ENCODE measurements at regions not wholly inside any gene's neighbourhood (a gene's known extent, or its start where the extent isn't known, plus 50 kb on each side); places are given as distances from the start of the nearest gene placed in this dataset.

DNA sequence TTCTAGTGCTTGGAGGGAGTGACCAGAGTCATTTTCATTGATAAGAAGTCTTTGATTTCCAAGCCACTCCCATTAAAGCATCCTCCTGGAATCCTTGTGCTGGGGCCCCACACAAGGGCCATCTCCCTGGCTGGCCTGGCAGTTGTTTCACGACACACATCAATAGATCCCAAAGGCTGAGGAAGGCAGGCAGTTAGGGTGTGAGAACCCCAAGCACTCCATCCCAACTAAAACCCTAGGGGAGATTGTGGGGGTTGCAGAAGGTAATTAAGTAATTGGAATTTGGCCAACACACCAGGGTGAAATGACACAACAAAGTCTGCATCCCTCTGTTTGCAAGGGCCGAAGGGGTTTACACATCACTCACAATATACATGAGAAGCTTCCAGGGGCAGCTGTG, 578.1 kb upstream of the SYT4 start:
- FAIRE-seq (no peak), DNase-seq (ENCODE audit: extremely low spot score, insufficient read length, low read depth) (no peak)

DNA sequence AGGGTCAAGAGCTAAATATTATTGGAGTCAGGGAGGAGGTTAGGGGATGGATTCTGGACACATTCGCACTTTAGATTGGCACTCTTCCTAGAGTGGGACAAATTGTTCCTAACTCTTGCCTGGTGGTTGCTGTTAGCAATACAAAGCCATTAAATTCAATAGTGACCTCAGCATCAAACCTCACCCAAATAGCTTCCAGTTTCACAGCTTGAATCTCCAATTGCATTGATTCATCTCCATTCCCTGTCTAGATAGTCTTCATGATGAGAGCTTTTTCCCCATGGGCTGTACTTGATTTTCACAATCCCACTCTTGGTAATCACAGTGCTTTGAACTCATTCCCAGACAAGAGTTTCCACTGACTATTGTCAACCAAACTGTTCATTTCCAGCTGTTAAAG, 585.9 kb upstream of the SYT4 start:
- FAIRE-seq, result no peak
- no peak for DNase-seq (ENCODE audit: extremely low spot score, insufficient read length, low read depth)

DNA sequence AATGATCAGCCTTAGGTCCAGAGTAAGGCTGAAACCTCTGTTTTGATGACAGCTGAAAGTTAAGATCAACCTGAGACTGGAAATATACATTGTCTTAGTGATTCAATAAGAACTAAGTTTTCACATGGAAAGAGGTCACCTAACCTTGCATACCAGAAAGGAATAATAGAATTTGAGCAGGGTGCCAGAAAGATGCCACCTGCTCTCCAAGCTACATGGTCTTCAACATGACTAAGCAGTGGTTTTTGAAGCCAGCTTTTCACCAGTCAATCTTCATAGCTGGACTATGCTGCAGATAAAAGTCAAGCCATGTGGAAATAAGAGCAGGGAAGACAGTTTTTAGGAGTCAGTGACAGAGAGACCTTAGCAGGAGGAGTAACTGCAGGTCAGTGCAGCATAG, 589.4 kb upstream of the SYT4 start:
- DNase-seq (ENCODE audit: extremely low spot score, insufficient read length, low read depth) (no peak), FAIRE-seq (no peak)

DNA sequence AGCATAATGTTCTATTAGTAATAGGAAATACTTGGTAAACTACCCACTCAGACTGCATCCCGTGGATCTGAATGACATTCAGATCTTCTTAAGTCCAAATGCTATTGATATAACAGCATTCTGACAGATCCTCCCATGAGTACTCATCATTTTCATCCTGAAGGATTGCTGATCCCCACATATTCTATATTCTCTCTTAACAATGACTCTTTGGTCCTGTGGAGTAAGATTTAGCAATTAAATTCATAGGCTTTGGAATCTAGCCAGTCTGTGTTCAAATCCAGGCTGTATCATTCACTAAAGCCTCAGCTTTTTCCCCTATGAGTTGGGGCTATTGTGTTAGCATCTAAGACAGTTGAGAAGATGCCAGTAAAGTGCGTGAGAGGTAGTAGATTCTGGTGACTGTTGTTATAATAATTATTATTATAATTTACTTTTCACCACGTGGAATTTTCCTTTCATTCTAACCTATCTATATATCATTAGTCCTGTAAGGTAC, 591.3 kb upstream of the SYT4 start:
- DNase-seq (ENCODE audit: extremely low spot score, insufficient read length, low read depth), result no peak
- no peak for FAIRE-seq

GRCh38 chr18:43869451-43870008, 592.2 kb upstream of the SYT4 start:
- FAIRE-seq (no peak), DNase-seq (ENCODE audit: extremely low spot score, insufficient read length, low read depth) (no peak)

DNA sequence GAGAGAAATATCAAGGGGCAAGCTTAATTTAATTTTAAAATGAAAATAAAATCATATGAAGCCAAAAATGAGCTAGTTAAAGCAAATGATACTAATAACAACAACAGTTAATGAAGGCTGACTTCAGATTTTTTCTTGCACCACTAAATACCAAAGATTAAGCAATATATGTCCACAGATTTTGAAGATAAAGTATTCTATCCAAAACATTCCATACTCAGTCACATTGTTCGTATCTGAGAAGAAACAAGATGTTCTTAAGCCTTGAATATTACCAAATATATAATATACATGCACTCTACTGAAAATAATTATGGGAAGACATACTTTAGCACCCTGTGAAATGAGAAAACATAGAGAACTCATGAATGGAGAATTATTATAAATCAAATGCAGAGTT, 593.3 kb upstream of the SYT4 start:
- DNase-seq (ENCODE audit: extremely low spot score, insufficient read length, low read depth) (no peak), FAIRE-seq (no peak)

DNA sequence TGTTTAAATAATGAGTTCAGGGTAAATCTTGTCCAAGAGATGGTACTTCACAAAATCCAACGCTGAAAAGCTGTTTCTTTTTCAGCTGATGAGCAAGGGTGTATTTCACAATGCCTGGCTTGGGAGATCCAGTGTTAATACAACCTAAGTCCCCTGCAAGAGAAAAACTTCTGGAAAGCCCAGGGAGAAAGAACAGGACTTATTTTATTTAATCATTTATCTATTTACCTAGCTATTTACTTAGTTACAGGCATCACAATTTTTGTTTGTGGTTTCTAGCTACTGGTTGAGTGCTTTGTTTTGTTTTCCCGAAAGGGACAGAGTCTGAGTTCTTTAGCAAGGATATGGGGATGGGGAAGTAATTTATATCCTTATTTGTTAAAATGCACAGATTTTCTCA, 598.2 kb upstream of the SYT4 start:
- FAIRE-seq (no peak), DNase-seq (ENCODE audit: extremely low spot score, insufficient read length, low read depth) (no peak)

- FAIRE-seq (no peak), DNase-seq (ENCODE audit: extremely low spot score, insufficient read length, low read depth) (no peak)
Measured at GRCh38 chr18:43876286-43876685, 599.0 kb upstream of the SYT4 start.

GRCh38 chr18:43876748-43877147, 599.5 kb upstream of the SYT4 start:
- FAIRE-seq (no peak), DNase-seq (ENCODE audit: extremely low spot score, insufficient read length, low read depth) (no peak)

GRCh38 chr18:43877616-43878321, 600.5 kb upstream of the SYT4 start:
- no peak for FAIRE-seq

GRCh38 chr18:43879415-43879814, 602.1 kb upstream of the SYT4 start:
- DNase-seq (ENCODE audit: extremely low spot score, insufficient read length, low read depth), result no peak
- FAIRE-seq, result no peak

More at GRCh38 chr18:43877616-43878321, 600.5 kb upstream of the SYT4 start:
- DNase-seq (ENCODE audit: extremely low spot score, insufficient read length, low read depth), result no peak

GRCh38 chr18:43882358-43883055, 605.2 kb upstream of the SYT4 start:
- DNase-seq (ENCODE audit: extremely low spot score, insufficient read length, low read depth) (no peak), FAIRE-seq (no peak)

GRCh38 chr18:43883886-43884285, 606.6 kb upstream of the SYT4 start:
- no peak for DNase-seq (ENCODE audit: extremely low spot score, insufficient read length, low read depth)

DNA sequence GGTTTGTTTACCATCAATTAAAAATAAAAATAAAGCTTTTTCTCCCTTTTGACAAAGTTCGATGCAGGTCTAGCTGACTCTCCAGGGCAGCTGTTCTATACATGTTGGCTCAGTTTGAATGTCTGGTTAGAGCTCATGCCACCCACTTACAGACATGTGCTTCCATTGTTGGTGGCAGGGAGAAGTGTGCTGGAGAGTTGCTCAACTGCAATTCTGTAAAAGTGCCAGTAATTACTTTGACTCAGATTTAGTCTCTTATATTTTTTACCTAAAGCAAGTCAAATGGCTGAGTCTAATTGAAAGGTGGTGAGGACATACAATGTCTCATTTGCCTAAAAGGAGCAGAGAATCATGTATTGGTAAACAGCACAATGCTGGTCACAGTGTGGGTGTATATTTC, 609.1 kb upstream of the SYT4 start:
- DNase-seq (ENCODE audit: extremely low spot score, insufficient read length, low read depth) (no peak), FAIRE-seq (no peak)

More at GRCh38 chr18:43883886-43884285, 606.6 kb upstream of the SYT4 start:
- no peak for FAIRE-seq

- DNase-seq (ENCODE audit: extremely low spot score, insufficient read length, low read depth), result no peak
- FAIRE-seq, result no peak
Measured at GRCh38 chr18:43887491-43887890, 610.2 kb upstream of the SYT4 start.

DNA sequence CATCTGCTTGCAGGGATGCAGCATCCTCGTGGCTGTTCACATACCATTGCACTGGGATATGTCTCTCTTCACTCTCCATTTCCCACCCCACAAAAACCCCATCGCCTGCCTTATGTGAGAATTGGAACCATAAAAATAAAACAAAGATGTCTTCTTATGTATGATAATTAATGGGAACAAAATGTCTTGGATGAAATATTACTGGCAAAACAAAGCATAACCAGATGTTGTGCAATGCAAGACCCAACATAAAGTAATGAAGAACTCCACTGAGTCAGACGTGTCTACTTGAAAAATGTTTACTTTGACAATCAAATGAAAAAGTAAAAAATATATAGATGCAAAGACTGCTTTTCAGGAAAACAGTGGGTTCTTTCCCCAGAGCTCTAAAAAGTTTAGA, 611.3 kb upstream of the SYT4 start:
- no peak for DNase-seq (ENCODE audit: extremely low spot score, insufficient read length, low read depth)
- no peak for FAIRE-seq

DNA sequence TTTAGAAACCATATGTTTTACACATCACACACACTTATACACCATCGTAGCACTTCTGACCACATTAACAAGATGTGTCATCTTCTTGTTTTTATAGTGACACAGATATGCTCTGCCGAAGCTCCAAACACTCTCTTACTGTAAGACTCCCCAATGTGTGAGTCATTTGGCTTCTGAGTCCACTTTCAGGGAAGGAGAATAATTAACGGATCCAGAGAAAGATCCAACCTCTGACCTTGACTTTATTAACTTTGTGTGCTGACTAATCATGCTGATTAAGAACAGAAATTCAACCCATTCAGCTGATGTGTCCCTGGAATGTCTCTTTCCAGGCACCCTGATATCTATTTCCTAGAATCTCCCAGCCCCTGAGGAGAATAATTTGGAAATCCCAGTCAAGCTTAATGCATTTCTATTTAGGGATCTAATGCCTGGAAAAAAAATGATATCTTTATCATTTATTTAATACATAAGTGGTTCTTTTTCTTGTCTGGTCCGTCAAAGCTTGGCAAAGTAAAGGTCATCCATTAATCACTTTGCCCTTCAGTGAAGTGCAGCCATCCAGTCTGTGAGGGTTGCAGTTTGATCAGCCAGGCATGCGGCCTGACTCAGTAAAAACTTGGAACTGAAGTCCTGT, 615.8 kb upstream of the SYT4 start:
- DNase-seq (ENCODE audit: extremely low spot score, insufficient read length, low read depth), result no peak
- FAIRE-seq, result no peak

- FAIRE-seq (no peak), DNase-seq (ENCODE audit: extremely low spot score, insufficient read length, low read depth) (no peak)
Measured at GRCh38 chr18:43904209-43904837, 627.0 kb upstream of the SYT4 start.

DNA sequence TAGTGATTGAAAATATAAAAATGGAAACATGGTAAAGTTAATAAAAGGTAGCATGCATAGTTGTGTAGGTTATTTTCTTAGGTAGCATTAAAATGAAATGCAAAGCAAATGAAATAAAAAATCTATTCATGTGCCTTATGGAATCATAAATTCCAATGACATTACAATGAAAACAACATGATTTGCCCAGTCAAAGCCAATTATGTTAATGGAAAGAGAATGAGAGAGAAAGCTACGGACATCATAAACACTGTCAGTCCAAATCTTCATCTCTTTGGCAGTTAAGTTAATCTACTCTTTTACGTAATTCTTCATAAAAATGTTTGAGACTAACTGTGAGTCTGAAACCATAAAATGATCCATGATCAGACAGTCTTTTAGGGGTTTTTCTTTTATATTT, 636.7 kb upstream of the SYT4 start:
- no peak for DNase-seq (ENCODE audit: extremely low spot score, insufficient read length, low read depth)
- FAIRE-seq, result no peak

DNA sequence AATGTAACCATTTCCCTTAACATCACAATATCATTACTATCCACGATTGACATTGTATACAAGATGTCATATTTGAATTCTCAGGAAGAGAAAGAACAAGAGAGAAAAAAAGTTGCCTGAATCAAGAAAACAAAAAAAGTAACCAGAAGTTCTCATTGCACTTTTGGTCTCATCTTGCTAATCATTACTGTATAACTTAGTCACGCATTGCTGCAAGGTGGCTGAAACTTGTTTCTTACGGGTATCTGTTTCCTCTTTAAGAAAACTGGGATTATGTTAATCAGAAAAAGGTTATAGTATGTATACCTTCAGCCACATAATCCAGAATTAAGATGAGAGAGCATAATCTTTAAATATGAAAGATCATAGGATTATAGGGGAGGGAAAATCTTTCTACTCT, 639.7 kb upstream of the SYT4 start:
- no peak for DNase-seq (ENCODE audit: extremely low spot score, insufficient read length, low read depth)
- FAIRE-seq, result no peak
